AG09309 (cell line): ENCODE measurements at regions not wholly inside any gene's neighbourhood (a gene's known extent, or its start where the extent isn't known, plus 50 kb on each side); places are given as distances from the start of the nearest gene placed in this dataset.

Experiments used
- DNase-seq: peaks from one replicate; pipeline ENCODE4 v3.0.0-alpha.2; 2010; ENCODE audit warnings: low read depth
- H3K4me3 ChIP-seq: 2 replicates; pipeline ENCODE4 v1.5.1; 2011; ENCODE audit warnings: mild to moderate bottlenecking, low read depth, low read length, moderate library complexity; ENCODE audit not compliant: control insufficient read depth
- TF ChIP-seq, protein P1 (sequence below): IDR thresholded peaks from 2 replicates; pipeline ENCODE4 v1.5.1; 2011; ENCODE audit warnings: mild to moderate bottlenecking, low read depth, low read length, inconsistent platforms; ENCODE audit not compliant: insufficient read depth, control insufficient read depth; ENCODE audit errors: missing control alignments

DNA sequence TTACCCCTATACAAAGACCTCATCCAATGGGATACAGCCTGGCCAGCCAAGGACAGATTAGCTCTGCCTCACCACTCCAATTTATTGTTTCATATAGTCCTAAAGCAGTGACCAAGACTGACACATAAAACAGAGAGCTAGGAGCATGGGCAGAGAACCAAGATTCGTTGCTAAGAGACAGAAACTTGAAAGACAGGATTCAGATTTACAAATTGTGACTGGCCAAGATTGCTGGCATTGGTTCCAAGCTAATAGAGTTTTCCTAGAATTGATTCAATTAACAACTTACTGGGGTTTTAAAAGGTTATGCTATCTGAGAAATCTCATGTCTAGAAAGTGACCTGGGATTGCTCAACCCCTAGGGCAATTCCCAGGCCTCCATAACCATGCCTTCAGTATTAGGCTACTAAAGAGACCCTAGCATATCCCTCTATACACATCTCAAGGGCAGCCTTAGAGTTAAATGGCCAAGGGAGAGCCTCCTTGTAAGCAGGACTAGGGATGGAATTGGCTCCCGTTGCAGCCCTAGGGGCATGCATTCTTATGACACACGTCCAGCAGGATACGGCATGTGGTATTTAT lies 75.6 kb downstream of the ICOS start:
- DNase-seq = no peak
- TF ChIP-seq, protein P1, sequence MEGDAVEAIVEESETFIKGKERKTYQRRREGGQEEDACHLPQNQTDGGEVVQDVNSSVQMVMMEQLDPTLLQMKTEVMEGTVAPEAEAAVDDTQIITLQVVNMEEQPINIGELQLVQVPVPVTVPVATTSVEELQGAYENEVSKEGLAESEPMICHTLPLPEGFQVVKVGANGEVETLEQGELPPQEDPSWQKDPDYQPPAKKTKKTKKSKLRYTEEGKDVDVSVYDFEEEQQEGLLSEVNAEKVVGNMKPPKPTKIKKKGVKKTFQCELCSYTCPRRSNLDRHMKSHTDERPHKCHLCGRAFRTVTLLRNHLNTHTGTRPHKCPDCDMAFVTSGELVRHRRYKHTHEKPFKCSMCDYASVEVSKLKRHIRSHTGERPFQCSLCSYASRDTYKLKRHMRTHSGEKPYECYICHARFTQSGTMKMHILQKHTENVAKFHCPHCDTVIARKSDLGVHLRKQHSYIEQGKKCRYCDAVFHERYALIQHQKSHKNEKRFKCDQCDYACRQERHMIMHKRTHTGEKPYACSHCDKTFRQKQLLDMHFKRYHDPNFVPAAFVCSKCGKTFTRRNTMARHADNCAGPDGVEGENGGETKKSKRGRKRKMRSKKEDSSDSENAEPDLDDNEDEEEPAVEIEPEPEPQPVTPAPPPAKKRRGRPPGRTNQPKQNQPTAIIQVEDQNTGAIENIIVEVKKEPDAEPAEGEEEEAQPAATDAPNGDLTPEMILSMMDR = no peak

DNA sequence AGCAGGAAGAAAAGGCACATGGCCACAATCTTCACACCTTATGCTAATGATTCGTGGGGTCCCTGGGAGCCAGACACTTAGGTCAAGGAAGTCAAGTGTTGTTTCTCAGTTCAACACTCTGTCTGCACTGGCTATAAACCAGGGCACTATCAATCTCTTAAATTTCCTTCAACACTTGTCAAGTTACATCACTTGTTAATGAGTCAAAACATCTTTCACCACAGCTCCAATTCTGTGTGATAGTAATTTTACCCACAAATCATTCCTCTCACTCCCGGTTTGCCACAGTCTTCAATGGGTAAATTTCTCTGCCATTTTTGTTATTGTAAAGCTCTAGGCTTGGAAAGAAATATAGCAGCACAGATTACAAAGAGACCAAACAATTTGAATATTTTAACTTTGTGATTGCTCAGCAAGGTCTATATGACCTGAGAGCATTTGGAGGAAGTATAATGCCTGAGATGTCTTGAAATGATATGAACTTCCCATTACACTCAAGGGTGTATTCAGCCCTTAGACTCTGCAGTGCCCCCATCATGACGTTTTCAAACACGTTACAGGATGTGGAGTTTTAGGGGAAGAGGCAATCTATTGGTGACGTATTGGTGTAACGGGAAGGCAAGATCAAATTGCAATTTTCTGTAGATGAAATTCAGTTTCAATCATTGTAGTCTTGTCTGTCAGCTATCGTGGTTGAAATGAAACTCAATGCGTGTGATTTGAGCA lies 78.7 kb downstream of the ICOS start:
- TF ChIP-seq, protein P1 = no peak
- DNase-seq = no peak
- H3K4me3 ChIP-seq = no peak overlapping the region

More for the DNA sequence above, 75.6 kb downstream of the ICOS start:
- H3K4me3 ChIP-seq = no peak overlapping the region

DNA sequence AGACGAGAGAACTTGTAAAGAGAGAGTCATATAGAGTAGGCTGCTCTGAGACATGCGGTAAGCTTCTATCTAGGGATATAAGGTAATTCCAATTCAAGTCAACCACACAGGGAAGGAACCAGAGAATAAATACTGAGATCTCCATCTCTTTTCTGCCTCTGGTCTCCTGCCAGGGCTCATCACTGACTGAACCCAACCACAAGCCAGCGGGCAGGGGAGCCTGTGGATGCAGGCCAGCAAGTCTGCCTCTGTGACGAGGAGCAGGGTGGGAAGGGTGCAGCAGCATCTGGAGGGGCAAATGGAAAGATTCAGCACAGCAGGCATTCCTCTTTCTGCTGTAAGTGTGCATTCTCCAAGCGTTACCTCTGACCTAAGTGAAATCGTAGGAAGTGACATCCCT lies 82.2 kb downstream of the ICOS start:
- H3K4me3 ChIP-seq = no peak overlapping the region
- TF ChIP-seq, protein P1 = no peak
- DNase-seq = no peak

DNA sequence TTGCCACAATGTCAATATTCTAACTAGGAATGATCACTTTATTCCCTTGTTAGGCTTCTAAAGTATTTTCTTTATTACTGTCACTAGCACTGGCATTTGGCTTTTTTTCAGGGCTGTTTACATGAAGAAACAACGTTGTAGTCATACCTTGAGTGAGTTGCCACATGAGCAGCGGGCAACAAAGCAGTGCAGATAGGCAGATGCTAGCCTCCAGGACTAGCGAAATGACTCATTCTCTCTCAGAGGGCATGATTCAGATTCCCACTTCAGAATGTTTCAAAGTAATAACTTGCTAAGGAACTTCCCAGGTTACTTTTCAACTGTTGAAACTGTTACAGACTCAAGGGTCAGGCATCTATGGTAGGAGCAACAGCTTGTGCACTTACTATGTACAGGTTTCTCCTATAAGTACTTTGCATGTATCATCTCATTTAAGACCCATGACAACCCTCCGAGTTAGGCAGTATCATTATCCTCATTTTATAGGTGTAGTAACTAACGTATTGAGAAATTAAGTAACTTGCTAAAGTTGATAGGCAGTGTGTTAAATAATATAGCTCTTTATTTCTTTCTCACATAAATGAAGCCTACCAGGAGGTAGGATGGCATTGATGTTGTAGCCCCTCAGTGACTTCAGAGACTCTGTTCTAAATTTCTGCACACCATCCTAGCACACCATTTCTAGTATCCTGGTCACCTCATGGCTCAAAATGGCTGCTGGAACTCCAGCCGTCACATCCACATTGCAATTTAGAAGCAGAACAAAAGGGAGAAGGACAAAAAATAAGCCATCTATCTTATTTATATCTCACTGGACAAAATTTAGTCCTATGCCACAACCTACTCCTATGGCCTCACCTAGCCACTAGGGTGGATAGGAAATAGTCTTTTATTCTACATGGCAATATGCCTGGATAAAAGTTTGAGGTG lies 83.3 kb downstream of the ICOS start:
- no peak overlapping the region for H3K4me3 ChIP-seq
- DNase-seq = no peak
- TF ChIP-seq, protein P1 = no peak

DNA sequence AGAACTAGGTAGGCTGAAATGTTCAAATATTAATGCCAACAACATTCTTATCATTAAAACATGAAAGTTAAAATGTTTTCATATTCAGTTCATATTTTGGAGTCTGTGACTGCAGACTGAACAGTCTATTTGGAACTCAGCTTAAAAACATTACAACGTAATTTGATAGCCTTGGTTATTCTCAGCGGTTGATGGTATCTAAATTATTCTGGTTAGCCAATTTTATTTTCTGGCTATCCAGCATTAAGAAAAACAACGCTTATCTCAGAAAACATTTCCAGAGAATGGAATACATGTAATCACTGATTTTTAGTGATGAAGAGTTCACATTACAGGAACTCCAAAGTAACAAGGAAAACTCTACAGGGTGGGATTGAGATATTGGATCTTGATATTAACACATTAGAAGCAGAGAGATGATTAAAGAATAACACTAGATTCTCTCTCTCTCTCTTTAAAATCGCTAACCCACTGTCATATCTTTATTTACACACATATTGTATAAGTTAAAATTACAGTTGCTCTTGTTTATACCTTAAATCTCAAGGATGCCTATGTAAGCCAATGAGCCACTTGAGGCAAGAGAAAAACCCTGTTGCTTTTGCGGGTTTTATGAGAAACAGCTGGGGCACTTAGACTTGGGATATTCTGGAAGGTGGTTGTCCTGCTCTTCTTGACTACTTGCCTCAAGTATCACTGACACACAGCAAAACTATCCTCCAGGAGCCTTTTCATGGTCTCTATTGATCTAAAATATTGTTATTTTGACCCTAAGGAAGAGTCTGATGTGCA lies 84.9 kb downstream of the ICOS start:
- no peak overlapping the region for H3K4me3 ChIP-seq
- TF ChIP-seq, protein P1 = no peak
- DNase-seq = no peak

DNA sequence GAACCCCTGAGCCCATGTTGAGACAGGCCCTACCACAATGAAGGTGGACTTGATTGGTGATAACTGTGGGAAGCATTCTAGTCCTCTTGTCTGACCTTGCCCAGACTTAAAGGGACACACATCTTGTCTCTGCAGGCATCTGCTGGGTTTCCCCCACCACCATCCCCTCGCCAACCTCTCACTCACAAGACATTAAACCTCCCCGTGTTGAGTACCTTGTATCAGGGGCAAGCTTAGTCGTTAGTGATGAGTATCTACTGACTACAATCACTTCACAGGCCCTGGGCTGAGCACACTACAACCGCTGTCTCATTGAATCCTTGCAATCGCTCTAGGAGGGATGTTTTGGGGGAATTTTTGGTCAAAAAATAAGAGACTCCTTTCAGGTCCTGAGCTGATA lies 86.0 kb downstream of the ICOS start:
- TF ChIP-seq, protein P1 = no peak
- no peak overlapping the region for H3K4me3 ChIP-seq
- DNase-seq = no peak
